Lower leg skin (tissue), 4 donors: ENCODE measurements at regions not wholly inside any gene's neighbourhood (a gene's known extent, or its start where the extent isn't known, plus 50 kb on each side); places are given as distances from the start of the nearest gene placed in this dataset.
"Not testable (repeated sequence)": the region's sequence is repeated elsewhere in the genome, so short reads cannot be mapped to it uniquely, and the experiment has no call there.

Experiments
- DNase-seq, 2 donors: peaks; one replicate each; pipeline ENCODE4 v3.0.0-alpha.2; 2019; ENCODE audit warnings: low spot score in 2 of 2
- H3K4me3 ChIP-seq: fragments of 200-600 bp; sonication (generic); 2 replicates; pipeline ENCODE4 v1.5.1; 2017; ENCODE audit warnings: mild to moderate bottlenecking, low read depth; ENCODE audit not compliant: poor library complexity, severe bottlenecking
- CTCF ChIP-seq, 3 donors: fragments of 450-650 bp; IDR thresholded peaks; one replicate each; pipeline ENCODE4 v1.5.1; 2016; ENCODE audit warnings: antibody characterized with exemption in 3 of 3, mild to moderate bottlenecking in 3 of 3, moderate library complexity in 2 of 3
- POLR2A ChIP-seq, 2 donors: fragments of 450-650 bp; IDR thresholded peaks; one replicate each; pipeline ENCODE4 v1.6.1; 2016 to 2017; ENCODE audit warnings: antibody characterized with exemption in 2 of 2, mild to moderate bottlenecking in 1 of 2, moderate library complexity in 1 of 2
- WGBS, 2 donors: methylation state at CpG; one replicate each; pipeline ENCODE4 v1.1.5; 2018; 5-methylcytosine and 5-hydroxymethylcytosine counted together
- intact Hi-C: fragments of 100-400 bp; cut with DNase I; formaldehyde crosslinking; loops from one replicate; pipeline ENCODE4 v1.15.0; 2023; ENCODE audit warnings: low total_unique reads

GRCh38 chr12:107514887-107515445, 170.6 kb upstream of the PWP1 start:
- TF ChIP-seq CTCF (IDR thresholded peaks at IDR 0.05) (no peak), POLR2A (IDR thresholded peaks at IDR 0.05) (no peak)
- WGBS, 2 donors: 64 to 68% methylated on average over 7 of the region's 7 CpGs
- peak in 1 of 2 donors; percentile 27 for DNase-seq

DNA sequence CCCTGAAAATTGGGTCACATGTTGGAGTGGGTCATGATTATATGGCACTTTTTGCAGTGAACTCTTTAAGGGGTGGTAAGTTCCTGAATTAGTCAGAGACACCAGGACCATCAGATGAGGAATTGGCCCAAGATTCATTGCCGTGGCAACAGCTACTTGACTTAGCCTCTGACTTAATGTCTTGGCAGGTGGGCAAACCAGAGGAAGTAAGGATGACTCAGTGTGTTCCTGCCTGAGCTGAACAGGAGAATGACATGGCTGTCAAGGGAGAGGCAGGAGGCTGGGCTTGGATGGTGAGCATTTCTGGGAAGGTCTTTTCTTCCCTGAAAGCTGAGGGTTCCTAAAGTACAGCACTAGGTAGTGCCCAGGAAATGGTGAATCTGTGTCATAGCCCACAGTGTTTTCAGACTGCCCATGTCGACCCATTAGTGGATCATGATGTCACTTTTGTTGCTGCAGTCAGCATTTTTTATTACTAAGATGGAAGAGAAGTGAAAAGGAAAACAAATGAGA, 170.1 kb upstream of the PWP1 start:
- H3K4me3 ChIP-seq: no peak overlapping the region
- TF ChIP-seq POLR2A (IDR thresholded peaks at IDR 0.05) (no peak), CTCF (IDR thresholded peaks at IDR 0.05) (no peak)
- DNase-seq: peak; percentile 84 to 89
- intact Hi-C loops: no loop called here
- WGBS, 2 donors: 9 to 14% methylated on average over 2 of the region's 2 CpGs

More at GRCh38 chr12:107514887-107515445, 170.6 kb upstream of the PWP1 start:
- intact Hi-C loops: no loop called here
- no peak overlapping the region for H3K4me3 ChIP-seq

DNA sequence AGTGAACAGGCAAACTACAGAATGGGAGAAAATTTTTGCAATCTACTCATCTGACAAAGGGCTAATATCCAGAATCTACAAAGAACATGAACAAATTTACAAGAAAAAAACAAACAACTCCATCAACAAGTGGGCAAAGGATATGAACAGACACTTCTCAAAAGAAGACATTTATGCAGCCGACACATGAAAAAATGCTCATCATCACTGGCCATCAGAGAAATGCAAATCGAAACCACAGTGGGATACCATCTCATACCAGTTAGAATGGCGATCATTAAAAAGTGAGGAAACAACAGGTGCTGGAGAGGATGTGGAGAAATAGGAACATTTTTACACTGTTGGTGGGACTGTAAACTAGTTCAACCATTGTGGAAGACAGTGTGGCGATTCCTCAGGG, 167.8 kb upstream of the PWP1 start:
- intact Hi-C loops, DNase-seq, H3K4me3 ChIP-seq: not testable (repeated sequence)
- WGBS, 2 donors: 95 to 99% methylated on average over 4 of the region's 4 CpGs

GRCh38 chr12:107518868-107519267, 166.7 kb upstream of the PWP1 start:
- intact Hi-C loops: no loop called here
- TF ChIP-seq POLR2A (IDR thresholded peaks at IDR 0.05) (no peak), CTCF (IDR thresholded peaks at IDR 0.05) (no peak)
- peak in 1 of 2 donors; percentile 15 for DNase-seq
- no peak overlapping the region for H3K4me3 ChIP-seq
- 88 to 91% methylated on average over 4 of the region's 4 CpGs for WGBS, 2 donors

DNA sequence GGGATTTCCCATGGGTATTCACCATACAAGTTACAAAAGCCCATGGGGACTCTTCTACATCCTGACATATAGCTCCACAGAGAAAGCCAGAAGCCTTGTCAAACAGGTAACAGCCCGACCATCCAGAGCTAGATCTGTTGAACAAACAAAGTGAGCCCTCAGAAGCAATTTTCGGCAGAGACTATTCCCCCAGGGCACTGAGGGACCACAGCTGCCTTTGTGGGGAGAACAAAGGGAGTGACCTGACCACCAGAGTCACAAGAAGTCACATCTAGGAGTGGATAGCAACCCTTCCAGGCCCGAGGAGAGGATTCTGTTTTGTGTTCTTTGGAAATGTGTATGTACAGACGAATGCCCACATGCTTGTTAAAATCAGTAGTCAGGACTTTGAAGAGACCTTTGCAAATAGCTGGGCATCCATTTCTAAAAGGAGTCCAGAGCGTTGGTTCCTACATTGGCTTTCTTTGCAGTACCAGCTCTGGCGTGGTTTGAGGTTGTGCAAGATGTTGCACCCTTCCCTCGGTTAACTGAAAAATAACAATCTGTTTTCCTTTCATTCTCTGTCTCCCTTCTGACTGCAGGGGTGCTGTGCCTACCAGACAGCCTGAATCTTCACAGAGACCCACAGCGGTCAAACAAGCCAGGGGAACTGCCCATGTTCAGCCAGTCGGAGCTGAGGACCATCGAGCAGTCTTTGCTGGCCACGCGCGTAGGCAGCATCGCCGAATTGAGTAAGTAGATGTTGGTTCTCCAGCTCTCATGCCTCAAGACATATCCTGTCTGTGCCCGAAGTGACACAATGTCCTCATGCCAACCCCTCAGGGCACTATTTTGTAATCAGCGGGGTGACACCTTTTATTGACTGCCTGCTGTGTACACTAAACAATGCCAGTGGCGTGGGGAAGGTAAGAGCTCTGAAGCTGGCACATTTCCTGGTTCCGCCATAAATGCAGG, 165.4 kb upstream of the PWP1 start:
- H3K4me3 ChIP-seq: no peak overlapping the region
- DNase-seq: peak in 1 of 2 donors; percentile 62
- 78 to 87% methylated on average over 19 of the region's 19 CpGs for WGBS, 2 donors
- no peak for TF ChIP-seq POLR2A (IDR thresholded peaks at IDR 0.05)
- no peak for TF ChIP-seq CTCF (IDR thresholded peaks at IDR 0.05)
- intact Hi-C loops: no loop called here

DNA sequence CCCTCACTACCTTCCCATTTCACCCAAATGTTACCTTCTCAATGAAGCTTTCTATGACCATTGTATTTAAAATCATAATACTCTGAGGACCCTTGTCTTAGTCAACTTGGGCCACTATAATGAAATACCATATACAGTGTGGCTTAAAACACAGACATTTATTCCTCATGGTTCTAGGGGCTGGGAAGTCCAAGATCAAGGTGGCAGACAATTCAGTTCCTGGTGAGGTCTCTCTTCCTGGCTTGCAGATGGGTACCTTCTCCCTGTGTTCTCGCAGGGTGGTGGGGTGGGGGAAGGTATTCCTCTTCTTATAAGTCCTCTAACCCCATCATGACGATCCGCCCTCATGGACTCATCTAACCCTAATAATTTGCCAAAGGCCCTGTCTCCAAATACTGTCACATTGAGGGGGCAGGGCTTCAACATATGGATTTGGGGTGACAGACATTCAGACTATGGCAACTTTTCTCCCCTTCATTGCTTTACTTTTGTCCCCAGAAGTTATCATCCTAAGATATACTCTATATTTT, 163.7 kb upstream of the PWP1 start:
- TF ChIP-seq POLR2A (IDR thresholded peaks at IDR 0.05) (no peak), CTCF (IDR thresholded peaks at IDR 0.05) (no peak)
- 98 to 100% methylated on average over 3 of the region's 3 CpGs for WGBS, 2 donors
- peak in 1 of 2 donors; percentile 36 for DNase-seq
- no peak overlapping the region for H3K4me3 ChIP-seq
- intact Hi-C loops: no loop called here
